DND-41 (cell line): ENCODE measurements at regions not wholly inside any gene's neighbourhood (a gene's known extent, or its start where the extent isn't known, plus 50 kb on each side); places are given as distances from the start of the nearest gene placed in this dataset.

Experiments used
- ATAC-seq: fragments of 200-7000 bp; cut with Tn5 transposase; 3 replicates; pipeline ENCODE4 v1.9.1; 2021; ENCODE audit warnings: low read depth; ENCODE audit not compliant: insufficient read depth
- DNase-seq: peaks from one replicate; pipeline ENCODE4 v3.0.0-alpha.2; 2020
- H2AFZ ChIP-seq: 2 replicates; pipeline ENCODE4 v1.6.0; 2012; ENCODE audit warnings: low read depth, low read length
- H3K27ac ChIP-seq: 2 replicates; pipeline ENCODE4 v1.5.1; 2012; ENCODE audit warnings: low read length, inconsistent platforms
- H3K27me3 ChIP-seq: fragments of 200-600 bp; sonication (generic); 2 replicates; pipeline ENCODE4 v1.6.0; 2012; ENCODE audit warnings: low read length, mild to moderate bottlenecking, inconsistent platforms; ENCODE audit not compliant: insufficient read depth, poor library complexity
- H3K36me3 ChIP-seq: 2 replicates; pipeline ENCODE4 v1.5.1; 2012; ENCODE audit warnings: low read length, inconsistent platforms; ENCODE audit not compliant: insufficient read depth
- H3K4me1 ChIP-seq: 2 replicates; pipeline ENCODE4 v1.5.1; 2012; ENCODE audit warnings: mild to moderate bottlenecking, low read length; ENCODE audit not compliant: insufficient read depth
- H3K4me2 ChIP-seq: 2 replicates; pipeline ENCODE4 v1.6.0; 2012; ENCODE audit warnings: mild to moderate bottlenecking, moderate library complexity, low read length, inconsistent platforms; ENCODE audit not compliant: insufficient read depth
- H3K4me3 ChIP-seq, 2 experiments: fragments of 200-600 bp in 1 of 2; shearing (Covaris generic) in 1 of 2; 2 replicates each; pipeline ENCODE4 v1.5.1; 2012 to 2016; ENCODE audit warnings: inconsistent platforms in 2 of 2, low read length in 2 of 2, mild to moderate bottlenecking in 2 of 2, low read depth in 1 of 2, moderate library complexity in 1 of 2
- H3K79me2 ChIP-seq: 2 replicates; pipeline ENCODE4 v1.6.0; 2012; ENCODE audit warnings: low read length, inconsistent platforms; ENCODE audit not compliant: insufficient read depth
- H3K9ac ChIP-seq: 2 replicates; pipeline ENCODE4 v1.6.0; 2012; ENCODE audit warnings: low read depth, mild to moderate bottlenecking, inconsistent platforms, low read length, moderate library complexity
- H3K9me3 ChIP-seq: 2 replicates; pipeline ENCODE4 v1.5.1; 2012; ENCODE audit warnings: low read length, moderate library complexity, mild to moderate bottlenecking, inconsistent platforms; ENCODE audit not compliant: insufficient read depth, severe bottlenecking
- H4K20me1 ChIP-seq: 2 replicates; pipeline ENCODE4 v1.6.0; 2012; ENCODE audit warnings: low read length; ENCODE audit not compliant: insufficient read depth
- EZH2 ChIP-seq: IDR thresholded peaks from 3 replicates; pipeline ENCODE4 v1.6.1; 2012; ENCODE audit warnings: borderline replicate concordance, low read depth, mild to moderate bottlenecking, moderate library complexity, low read length, inconsistent platforms; ENCODE audit not compliant: severe bottlenecking
- TF ChIP-seq, protein P1 (sequence below): IDR thresholded peaks from 2 replicates; pipeline ENCODE4 v1.5.1; 2012; ENCODE audit warnings: borderline replicate concordance, low read length, moderate library complexity, mild to moderate bottlenecking; ENCODE audit not compliant: poor library complexity, severe bottlenecking; ENCODE audit errors: extremely low read depth

DNA sequence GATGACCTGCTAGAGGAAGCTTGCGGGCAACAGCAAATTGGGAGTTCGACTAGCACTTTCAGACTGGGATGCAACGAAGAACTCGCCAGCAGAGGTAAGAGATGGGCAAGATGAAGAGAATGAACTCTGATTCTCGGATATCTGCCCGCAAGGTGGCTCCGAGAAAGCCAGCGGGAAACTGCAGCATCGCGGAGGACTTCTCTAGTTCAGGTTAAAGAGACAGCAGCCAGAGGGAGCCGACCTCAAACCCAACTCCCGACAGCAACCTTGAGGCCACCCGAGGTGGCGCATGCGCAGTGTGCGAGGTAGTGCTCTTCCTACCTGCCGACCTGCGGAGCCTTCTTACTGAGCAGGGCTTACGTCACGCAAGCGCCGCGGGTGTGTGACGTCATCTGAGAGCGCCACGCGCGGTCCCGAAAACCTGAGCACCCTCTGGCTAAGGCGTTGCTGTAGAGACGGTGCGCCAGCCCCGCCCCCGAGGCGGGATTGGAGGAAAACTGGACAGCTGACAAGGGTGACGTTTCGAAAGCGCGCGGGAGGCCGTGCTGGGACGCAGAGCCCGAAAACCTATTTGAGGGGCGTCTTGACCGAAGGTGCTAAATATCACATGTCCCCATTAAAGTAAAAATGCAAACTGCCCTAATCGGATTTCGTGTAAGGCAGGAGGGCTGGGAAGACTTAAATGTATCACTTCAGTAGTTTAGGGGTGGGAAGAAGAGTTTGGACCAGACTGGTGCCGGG is 110.5 kb upstream of the SLC25A33 start:
- Histone ChIP-seq H3K79me2 (peaks cover 3% of the 10 kb centered on the region; the same call in 1 of the 2 replicates), H3K4me1 (peaks cover 63% of the 10 kb centered on the region), H3K9me3 (no peaks in the 10 kb centered on the region), H4K20me1 (no peaks in the 10 kb centered on the region), H3K27ac (peak overlapping the region; percentile 83), H3K36me3 (no peaks in the 10 kb centered on the region), H2AFZ (peak overlapping the region; percentile 81), H3K4me3 (peak overlapping the region; percentile 18 to 58; a peak in 3 of 4 replicates), H3K27me3 (no peaks in the 10 kb centered on the region), H3K4me2 (peak overlapping the region; percentile 65), H3K9ac (peak overlapping the region; percentile 60)
- ATAC-seq (peak; percentile 70), DNase-seq (peak; percentile 99)
- TF ChIP-seq EZH2 = no peak
- TF ChIP-seq, protein P1, sequence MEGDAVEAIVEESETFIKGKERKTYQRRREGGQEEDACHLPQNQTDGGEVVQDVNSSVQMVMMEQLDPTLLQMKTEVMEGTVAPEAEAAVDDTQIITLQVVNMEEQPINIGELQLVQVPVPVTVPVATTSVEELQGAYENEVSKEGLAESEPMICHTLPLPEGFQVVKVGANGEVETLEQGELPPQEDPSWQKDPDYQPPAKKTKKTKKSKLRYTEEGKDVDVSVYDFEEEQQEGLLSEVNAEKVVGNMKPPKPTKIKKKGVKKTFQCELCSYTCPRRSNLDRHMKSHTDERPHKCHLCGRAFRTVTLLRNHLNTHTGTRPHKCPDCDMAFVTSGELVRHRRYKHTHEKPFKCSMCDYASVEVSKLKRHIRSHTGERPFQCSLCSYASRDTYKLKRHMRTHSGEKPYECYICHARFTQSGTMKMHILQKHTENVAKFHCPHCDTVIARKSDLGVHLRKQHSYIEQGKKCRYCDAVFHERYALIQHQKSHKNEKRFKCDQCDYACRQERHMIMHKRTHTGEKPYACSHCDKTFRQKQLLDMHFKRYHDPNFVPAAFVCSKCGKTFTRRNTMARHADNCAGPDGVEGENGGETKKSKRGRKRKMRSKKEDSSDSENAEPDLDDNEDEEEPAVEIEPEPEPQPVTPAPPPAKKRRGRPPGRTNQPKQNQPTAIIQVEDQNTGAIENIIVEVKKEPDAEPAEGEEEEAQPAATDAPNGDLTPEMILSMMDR = peak; percentile 30

DNA sequence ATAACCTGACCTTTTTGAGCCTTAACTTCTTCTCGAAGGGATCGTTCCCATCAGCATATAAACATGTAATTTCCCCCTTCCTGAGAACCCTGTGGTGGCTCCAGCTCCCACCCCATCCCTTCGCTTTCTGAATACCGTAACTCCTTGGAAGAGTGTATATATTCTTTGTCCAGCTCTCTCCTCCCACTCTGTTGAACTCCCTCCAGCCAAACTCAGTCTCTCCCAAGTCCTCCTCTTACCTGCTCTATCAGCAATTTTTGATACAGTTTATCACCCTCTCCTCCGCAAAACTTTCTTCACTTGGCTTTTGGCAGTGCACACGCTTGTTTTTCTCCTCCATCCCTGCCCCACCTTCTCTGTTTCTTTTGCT is 109.9 kb upstream of the SLC25A33 start:
- no peaks in the 10 kb centered on the region for H4K20me1 ChIP-seq
- H3K4me2 ChIP-seq = peak overlapping the region; percentile 65
- no peaks in the 10 kb centered on the region for H3K9me3 ChIP-seq
- peaks cover 3% of the 10 kb centered on the region; the same call in 1 of the 2 replicates for H3K79me2 ChIP-seq
- TF ChIP-seq, protein P1 = no peak
- no peak for TF ChIP-seq EZH2
- peak overlapping the region; percentile 18 to 58; a peak in 3 of 4 replicates for H3K4me3 ChIP-seq
- peak overlapping the region; percentile 81 for H2AFZ ChIP-seq
- H3K9ac ChIP-seq = peak overlapping the region; percentile 60
- DNase-seq (no peak), ATAC-seq (no peak)
- no peaks in the 10 kb centered on the region for H3K36me3 ChIP-seq
- H3K4me1 ChIP-seq = peaks cover 58% of the 10 kb centered on the region
- peak overlapping the region; percentile 83 for H3K27ac ChIP-seq
- no peaks in the 10 kb centered on the region for H3K27me3 ChIP-seq

DNA sequence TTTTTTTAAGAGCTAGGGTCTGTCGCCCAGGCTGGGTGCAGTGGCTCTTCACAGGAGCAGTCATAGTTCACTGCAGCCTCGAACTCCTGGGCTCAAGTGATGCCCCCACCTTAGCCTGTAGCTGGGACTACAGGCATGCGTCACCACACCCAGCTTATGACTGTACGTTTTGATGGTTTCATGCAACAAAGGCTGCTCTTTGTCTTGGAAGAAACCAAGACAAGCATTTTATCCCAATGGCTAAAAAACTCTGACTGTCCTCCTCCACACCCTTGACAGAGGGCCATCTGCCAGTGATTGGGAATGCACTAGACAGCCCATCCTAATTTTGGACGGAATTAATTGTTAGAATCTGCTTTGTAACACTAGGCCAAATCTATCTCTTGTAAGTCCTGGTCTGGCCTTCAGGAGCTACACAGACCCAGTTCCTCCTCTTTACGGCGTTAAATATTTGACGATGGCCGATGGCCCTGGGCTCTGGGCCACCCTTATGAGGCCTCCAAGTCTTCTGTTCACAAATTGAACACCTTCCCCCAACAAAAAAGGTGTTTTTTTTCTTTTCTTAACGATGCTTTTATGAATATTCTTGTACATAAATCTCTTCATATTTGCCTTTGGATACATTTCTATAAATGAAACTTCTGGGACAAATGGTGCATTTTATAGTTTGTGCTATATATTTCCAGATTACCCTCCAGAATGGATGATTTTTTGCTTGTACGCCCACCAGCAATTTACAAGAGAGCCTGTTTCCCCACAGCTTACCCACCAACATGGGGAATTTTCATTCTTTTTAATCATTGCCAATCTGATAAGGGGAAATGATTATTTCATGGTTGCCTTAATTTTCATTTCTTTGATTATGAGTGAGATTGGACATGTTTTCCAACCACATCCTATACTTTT is 104.8 kb upstream of the SLC25A33 start:
- Histone ChIP-seq H3K27ac (no peak overlapping the region), H3K9me3 (no peaks in the 10 kb centered on the region), H3K4me2 (no peak overlapping the region), H3K79me2 (no peaks in the 10 kb centered on the region), H3K27me3 (no peaks in the 10 kb centered on the region), H3K4me1 (peaks cover 8% of the 10 kb centered on the region), H4K20me1 (no peaks in the 10 kb centered on the region), H3K36me3 (no peaks in the 10 kb centered on the region), H3K4me3 (no peak overlapping the region), H2AFZ (no peak overlapping the region), H3K9ac (no peak overlapping the region)
- DNase-seq (no peak), ATAC-seq (no peak)
- no peak for TF ChIP-seq EZH2
- TF ChIP-seq, protein P1 = no peak
